Liver (tissue), 8 donors: ENCODE measurements at regions not wholly inside any gene's neighbourhood (a gene's known extent, or its start where the extent isn't known, plus 50 kb on each side); places are given as distances from the start of the nearest gene placed in this dataset.

ENCODE experiments used
- DNase-seq: peaks from one replicate; pipeline ENCODE4 v3.0.0-alpha.2; 2017; ENCODE audit warnings: low spot score
- H3K27ac ChIP-seq, 2 donors: one replicate each; pipeline ENCODE4 v1.7.0; 2013; ENCODE audit warnings: inconsistent platforms in 2 of 2, low read length in 2 of 2, control low read depth in 1 of 2, low read depth in 1 of 2, mild to moderate bottlenecking in 1 of 2
- H3K27me3 ChIP-seq, 4 donors: one replicate each; pipeline versions ENCODE4 v1.6.1 to v1.7.0; 2013; ENCODE audit warnings: low read length in 3 of 4, inconsistent platforms in 1 of 4, mild to moderate bottlenecking in 1 of 4, moderate library complexity in 1 of 4; ENCODE audit not compliant: control insufficient read depth in 4 of 4, insufficient read depth in 4 of 4
- H3K36me3 ChIP-seq, 4 donors: one replicate each; pipeline versions ENCODE4 v1.6.1 to v1.7.0; 2013; ENCODE audit warnings: low read length in 3 of 4, mild to moderate bottlenecking in 3 of 4, low read depth in 1 of 4, moderate library complexity in 1 of 4; ENCODE audit not compliant: control insufficient read depth in 4 of 4, insufficient read depth in 3 of 4
- H3K4me1 ChIP-seq, 4 donors: one replicate each; pipeline versions ENCODE4 v1.6.1 to v1.7.0; 2013; ENCODE audit warnings: low read length in 3 of 4, mild to moderate bottlenecking in 3 of 4, moderate library complexity in 1 of 4; ENCODE audit not compliant: control insufficient read depth in 4 of 4, insufficient read depth in 4 of 4
- H3K4me3 ChIP-seq, 3 donors: one replicate each; pipeline versions ENCODE4 v1.6.1 to v1.7.0; 2013; ENCODE audit warnings: low read length in 3 of 3, control low read depth in 1 of 3, low read depth in 1 of 3, mild to moderate bottlenecking in 1 of 3
- H3K9ac ChIP-seq, 2 donors: one replicate each; pipeline ENCODE4 v1.7.0; 2013; ENCODE audit warnings: low read length in 2 of 2, mild to moderate bottlenecking in 2 of 2, moderate library complexity in 2 of 2, control low read depth in 1 of 2, low read depth in 1 of 2
- H3K9me3 ChIP-seq, 4 donors: one replicate each; pipeline versions ENCODE4 v1.6.1 to v1.7.0; 2013; ENCODE audit warnings: low read length in 3 of 4; ENCODE audit not compliant: control insufficient read depth in 4 of 4
- ATF3 ChIP-seq: IDR thresholded peaks from 2 replicates; pipeline ENCODE4 v1.6.1; 2016; ENCODE audit warnings: antibody characterized with exemption
- CTCF ChIP-seq: fragments of 150-350 bp; IDR thresholded peaks from 2 replicates; pipeline ENCODE4 v1.5.1; 2017; ENCODE audit warnings: improper control_type of control experiment, low read depth, low read length; ENCODE audit not compliant: missing input control
- EGR1 ChIP-seq, 2 donors: IDR thresholded peaks; 2 replicates each; pipeline ENCODE4 v1.6.1; 2016 to 2018; ENCODE audit warnings: antibody characterized with exemption in 2 of 2, low read depth in 2 of 2
- FOXA1 ChIP-seq: IDR thresholded peaks from 2 replicates; pipeline ENCODE4 v1.6.1; 2016; ENCODE audit warnings: antibody characterized with exemption
- FOXA2 ChIP-seq: IDR thresholded peaks from 2 replicates; pipeline ENCODE4 v1.6.1; 2016; ENCODE audit warnings: antibody characterized with exemption
- GABPA ChIP-seq, 2 donors: IDR thresholded peaks in 1 of 2; conservative IDR thresholded peaks in 1 of 2; 2 replicates each; pipeline ENCODE4 v1.6.1; 2016; ENCODE audit warnings: antibody characterized with exemption in 2 of 2, mild to moderate bottlenecking in 1 of 2, moderate library complexity in 1 of 2
- HNF4A ChIP-seq, 2 donors: conservative IDR thresholded peaks; 2 replicates each; pipeline ENCODE4 v1.6.1; 2016; ENCODE audit warnings: antibody characterized with exemption in 2 of 2, mild to moderate bottlenecking in 2 of 2
- HNF4G ChIP-seq: IDR thresholded peaks from 2 replicates; pipeline ENCODE4 v1.6.1; 2016; ENCODE audit warnings: antibody characterized with exemption
- JUND ChIP-seq, 2 donors: IDR thresholded peaks; 2 replicates each; pipeline ENCODE4 v1.6.1; 2016; ENCODE audit warnings: antibody characterized with exemption in 2 of 2
- MAX ChIP-seq: IDR thresholded peaks from 2 replicates; pipeline ENCODE4 v1.6.1; 2016; ENCODE audit warnings: antibody characterized with exemption
- NR2F2 ChIP-seq: IDR thresholded peaks from 2 replicates; pipeline ENCODE4 v1.6.1; 2016; ENCODE audit warnings: antibody characterized with exemption
- RAD21 ChIP-seq, 2 donors: IDR thresholded peaks; 2 replicates each; pipeline ENCODE4 v1.6.1; 2016; ENCODE audit warnings: antibody characterized with exemption in 2 of 2, mild to moderate bottlenecking in 2 of 2
- REST ChIP-seq: IDR thresholded peaks from 2 replicates; pipeline ENCODE4 v1.6.1; 2016; ENCODE audit warnings: antibody characterized with exemption, mild to moderate bottlenecking
- RXRA ChIP-seq, 2 donors: IDR thresholded peaks; 2 replicates each; pipeline ENCODE4 v1.6.1; 2017 to 2018; ENCODE audit warnings: antibody characterized with exemption in 2 of 2, mild to moderate bottlenecking in 1 of 2
- SP1 ChIP-seq: IDR thresholded peaks from 2 replicates; pipeline ENCODE4 v1.6.1; 2018; ENCODE audit warnings: antibody characterized with exemption, mild to moderate bottlenecking
- TAF1 ChIP-seq: conservative IDR thresholded peaks from 2 replicates; pipeline ENCODE4 v1.6.1; 2016; ENCODE audit warnings: antibody characterized with exemption, mild to moderate bottlenecking
- YY1 ChIP-seq: IDR thresholded peaks from 2 replicates; pipeline ENCODE4 v1.6.1; 2016; ENCODE audit warnings: antibody characterized with exemption, mild to moderate bottlenecking
- ZBTB33 ChIP-seq: IDR thresholded peaks from 2 replicates; pipeline ENCODE4 v1.6.1; 2016; ENCODE audit warnings: antibody characterized with exemption
- WGBS: extraction: QIAGEN DNeasy Blood & Tissue Kit; methylation state at CpG from one replicate; pipeline ENCODE4 v1.1.7; 2013; 5-methylcytosine and 5-hydroxymethylcytosine counted together
- donor health status: healthy.
- donor health status: healthy.
- donor health status: healthy.
- donor health status: healthy.
- donor health status: healthy.

- Histone ChIP-seq H3K9me3 (no peaks in the 10 kb centered on the region), H3K4me3 (no peak overlapping the region), H3K9ac (no peak overlapping the region), H3K27me3 (peaks cover 0 to 3% (median 0%) of the 10 kb centered on the region in 4 donors), H3K4me1 (no peaks in the 10 kb centered on the region), H3K27ac (no peak overlapping the region), H3K36me3 (no peaks in the 10 kb centered on the region)
- TF ChIP-seq JUND (IDR thresholded peaks at IDR 0.05): no peak
- no peak for TF ChIP-seq HNF4A (conservative IDR thresholded peaks at IDR 0.05)
- no peak for TF ChIP-seq FOXA2
- TF ChIP-seq FOXA1: no peak
- no peak for TF ChIP-seq HNF4G
- no peak for TF ChIP-seq SP1
- DNase-seq: no peak
- WGBS: 81% methylated on average over 8 of the region's 8 CpGs
Observed at GRCh38 chr2:220568296-220568695, 940.9 kb downstream of the SLC4A3 start.

GRCh38 chr2:220569112-220569897 is 941.9 kb downstream of the SLC4A3 start:
- H3K27me3 ChIP-seq: peaks cover 0 to 3% (median 0%) of the 10 kb centered on the region in 4 donors
- no peak overlapping the region for H3K27ac ChIP-seq
- no peak overlapping the region for H3K9ac ChIP-seq
- H3K4me3 ChIP-seq: no peak overlapping the region
- WGBS: 68% methylated on average over 8 of the region's 8 CpGs
- TF ChIP-seq TAF1: no peak
- no peak for TF ChIP-seq YY1
- no peak for TF ChIP-seq NR2F2
- no peak for TF ChIP-seq FOXA1
- no peak for TF ChIP-seq ZBTB33
- no peak for TF ChIP-seq FOXA2
- TF ChIP-seq JUND (IDR thresholded peaks at IDR 0.05): no peak
- TF ChIP-seq EGR1 (IDR thresholded peaks at IDR 0.05; ENCODE audit: low read depth in 2 of 2): no peak
- TF ChIP-seq RXRA (IDR thresholded peaks at IDR 0.05): no peak
- TF ChIP-seq SP1: no peak
- no peak for TF ChIP-seq RAD21 (IDR thresholded peaks at IDR 0.05)
- no peak for TF ChIP-seq MAX
- TF ChIP-seq REST: no peak
- TF ChIP-seq GABPA (IDR thresholded peaks at IDR 0.05 in 1 of 2, conservative IDR thresholded peaks at IDR 0.05 in 1 of 2): no peak
- no peak for TF ChIP-seq CTCF
- TF ChIP-seq HNF4A (conservative IDR thresholded peaks at IDR 0.05): no peak
- no peak for TF ChIP-seq ATF3
- no peak for TF ChIP-seq HNF4G
- no peaks in the 10 kb centered on the region for H3K4me1 ChIP-seq
- no peaks in the 10 kb centered on the region for H3K36me3 ChIP-seq
- no peak for DNase-seq
- no peaks in the 10 kb centered on the region for H3K9me3 ChIP-seq
